GM06990 (cell line): ENCODE measurements at regions not wholly inside any gene's neighbourhood (a gene's known extent, or its start where the extent isn't known, plus 50 kb on each side); places are given as distances from the start of the nearest gene placed in this dataset.

Source experiments
- DNase-seq: peaks from one replicate; pipeline ENCODE4 v3.0.0-alpha.2; 2011; ENCODE audit not compliant: insufficient read length; ENCODE audit errors: extremely low read depth
- H3K27me3 ChIP-seq: replicated peaks from 2 replicates; pipeline ENCODE4 v1.6.0; 2011; ENCODE audit warnings: low read length; ENCODE audit not compliant: control insufficient read depth, insufficient read depth
- H3K36me3 ChIP-seq: 2 replicates; pipeline ENCODE4 v1.5.1; 2011; ENCODE audit warnings: low read length; ENCODE audit not compliant: control insufficient read depth, insufficient read depth
- H3K4me3 ChIP-seq: replicated peaks from 2 replicates; pipeline ENCODE4 v1.5.1; 2011; ENCODE audit warnings: low read depth, mild to moderate bottlenecking, control low read depth, low read length
- TF ChIP-seq, protein P1 (sequence below): IDR thresholded peaks from 2 replicates; pipeline ENCODE4 v1.5.1; 2011; ENCODE audit warnings: low read length, control low read depth, mild to moderate bottlenecking, inconsistent platforms; ENCODE audit not compliant: insufficient read depth, poor library complexity, severe bottlenecking

DNA sequence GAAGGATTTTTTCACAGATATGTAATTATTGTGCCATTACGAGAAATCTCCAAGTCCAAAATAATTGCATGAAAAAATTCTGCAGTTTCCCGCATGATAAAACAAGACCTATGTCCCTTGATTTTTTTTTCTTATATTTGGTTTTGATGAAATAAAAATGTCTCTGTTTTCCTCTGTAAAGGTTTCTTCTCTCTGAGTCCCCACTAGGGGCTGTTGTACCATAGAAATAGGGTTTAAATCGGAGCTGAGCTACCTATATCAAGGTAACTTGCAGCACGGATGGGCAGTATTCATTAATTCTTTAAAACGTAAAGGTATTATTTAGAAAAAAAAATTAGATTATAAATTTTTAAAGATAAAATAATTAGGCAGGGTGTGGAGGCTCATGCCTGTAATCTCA, 66.6 kb upstream of the IGF1R start:
- Histone ChIP-seq H3K4me3 (no peak overlapping the region), H3K36me3 (no peaks in the 10 kb centered on the region), H3K27me3 (no peaks in the 10 kb centered on the region)
- TF ChIP-seq, protein P1, sequence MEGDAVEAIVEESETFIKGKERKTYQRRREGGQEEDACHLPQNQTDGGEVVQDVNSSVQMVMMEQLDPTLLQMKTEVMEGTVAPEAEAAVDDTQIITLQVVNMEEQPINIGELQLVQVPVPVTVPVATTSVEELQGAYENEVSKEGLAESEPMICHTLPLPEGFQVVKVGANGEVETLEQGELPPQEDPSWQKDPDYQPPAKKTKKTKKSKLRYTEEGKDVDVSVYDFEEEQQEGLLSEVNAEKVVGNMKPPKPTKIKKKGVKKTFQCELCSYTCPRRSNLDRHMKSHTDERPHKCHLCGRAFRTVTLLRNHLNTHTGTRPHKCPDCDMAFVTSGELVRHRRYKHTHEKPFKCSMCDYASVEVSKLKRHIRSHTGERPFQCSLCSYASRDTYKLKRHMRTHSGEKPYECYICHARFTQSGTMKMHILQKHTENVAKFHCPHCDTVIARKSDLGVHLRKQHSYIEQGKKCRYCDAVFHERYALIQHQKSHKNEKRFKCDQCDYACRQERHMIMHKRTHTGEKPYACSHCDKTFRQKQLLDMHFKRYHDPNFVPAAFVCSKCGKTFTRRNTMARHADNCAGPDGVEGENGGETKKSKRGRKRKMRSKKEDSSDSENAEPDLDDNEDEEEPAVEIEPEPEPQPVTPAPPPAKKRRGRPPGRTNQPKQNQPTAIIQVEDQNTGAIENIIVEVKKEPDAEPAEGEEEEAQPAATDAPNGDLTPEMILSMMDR, result peak; percentile 1
- no peak for DNase-seq

DNA sequence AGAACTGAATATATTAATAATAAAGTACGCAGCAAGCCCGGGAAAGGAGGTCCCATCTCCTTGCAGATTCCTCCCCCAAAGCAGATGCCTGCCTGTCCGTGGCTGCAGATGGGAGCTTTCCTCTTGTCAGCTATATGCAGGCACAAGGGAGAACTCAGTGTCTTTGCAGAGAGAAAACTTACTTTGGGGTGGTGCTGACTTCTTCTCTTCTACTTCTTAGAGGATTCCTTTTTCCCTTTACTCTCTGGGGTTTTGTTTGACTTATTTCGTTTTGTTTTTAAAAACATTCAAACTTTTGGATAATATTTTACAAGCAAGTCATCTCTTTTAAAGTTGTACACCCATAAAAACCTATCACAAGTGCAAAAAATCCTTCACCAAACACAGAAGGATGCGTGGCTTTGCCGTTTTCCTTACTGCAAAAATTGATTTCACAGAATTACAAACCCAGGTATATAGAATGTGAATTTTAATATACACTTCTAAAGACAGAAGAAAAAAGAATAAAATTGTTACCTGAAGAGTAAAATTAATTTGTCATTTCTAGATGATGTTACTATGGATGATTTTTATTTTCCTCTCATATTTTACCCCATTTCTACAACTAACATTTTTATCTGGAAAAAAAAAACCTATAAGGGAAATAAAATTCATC, 65.3 kb upstream of the IGF1R start:
- no peak for DNase-seq
- H3K27me3 ChIP-seq, result no peaks in the 10 kb centered on the region
- TF ChIP-seq, protein P1, result no peak
- H3K4me3 ChIP-seq, result no peak overlapping the region
- no peaks in the 10 kb centered on the region for H3K36me3 ChIP-seq

DNA sequence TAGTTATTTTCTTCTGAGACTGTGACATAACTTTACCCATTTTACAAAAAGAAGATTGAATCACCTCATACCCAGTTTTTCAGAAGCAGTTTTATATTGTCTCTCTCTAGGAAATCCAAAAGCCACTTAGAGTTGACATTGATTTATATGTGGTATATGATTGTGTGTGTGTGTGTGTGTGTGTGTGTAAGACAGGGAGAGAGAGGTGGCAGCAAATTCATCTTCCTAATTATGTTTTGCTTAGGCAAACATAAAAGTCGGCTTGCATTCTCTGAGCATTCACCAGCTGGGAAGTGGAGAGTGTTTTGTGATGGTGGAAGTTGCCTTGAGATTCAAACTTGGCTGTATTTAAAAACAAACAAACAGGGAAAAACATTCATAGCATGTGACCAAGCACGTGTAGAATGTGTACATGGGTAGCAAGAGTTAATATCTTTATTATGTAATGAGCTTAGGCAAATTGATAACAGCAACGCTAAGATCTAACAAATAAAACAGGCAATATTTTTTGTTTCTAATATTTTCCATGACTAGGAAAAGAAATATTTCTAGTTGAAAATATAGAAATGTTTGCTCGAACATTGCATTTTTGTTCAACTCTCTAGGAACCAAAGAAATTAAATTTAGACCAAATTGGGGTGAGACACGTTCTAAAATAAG, 64.4 kb upstream of the IGF1R start:
- no peak for DNase-seq
- TF ChIP-seq, protein P1, result no peak
- Histone ChIP-seq H3K4me3 (no peak overlapping the region), H3K27me3 (no peaks in the 10 kb centered on the region), H3K36me3 (no peaks in the 10 kb centered on the region)

DNA sequence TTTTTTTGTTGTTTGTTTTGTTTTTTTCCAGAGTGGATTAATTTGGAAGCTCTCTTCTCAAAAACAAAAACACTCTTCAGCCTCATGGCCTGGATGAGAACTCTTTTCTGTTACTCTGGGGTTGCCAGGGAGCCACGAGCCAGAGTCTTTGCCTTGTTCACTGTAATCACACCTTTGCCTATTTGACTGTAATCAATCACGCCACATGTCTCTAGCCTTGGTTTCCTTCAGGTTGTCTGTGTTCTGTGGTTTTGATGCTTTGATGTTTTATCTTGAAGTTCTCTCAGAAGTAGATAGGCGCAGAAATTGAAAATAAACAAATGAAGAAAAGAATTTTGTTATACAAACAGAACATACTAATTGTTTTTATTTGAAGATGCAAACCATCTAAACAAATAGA, 62.3 kb upstream of the IGF1R start:
- H3K27me3 ChIP-seq, result no peaks in the 10 kb centered on the region
- no peaks in the 10 kb centered on the region for H3K36me3 ChIP-seq

DNA sequence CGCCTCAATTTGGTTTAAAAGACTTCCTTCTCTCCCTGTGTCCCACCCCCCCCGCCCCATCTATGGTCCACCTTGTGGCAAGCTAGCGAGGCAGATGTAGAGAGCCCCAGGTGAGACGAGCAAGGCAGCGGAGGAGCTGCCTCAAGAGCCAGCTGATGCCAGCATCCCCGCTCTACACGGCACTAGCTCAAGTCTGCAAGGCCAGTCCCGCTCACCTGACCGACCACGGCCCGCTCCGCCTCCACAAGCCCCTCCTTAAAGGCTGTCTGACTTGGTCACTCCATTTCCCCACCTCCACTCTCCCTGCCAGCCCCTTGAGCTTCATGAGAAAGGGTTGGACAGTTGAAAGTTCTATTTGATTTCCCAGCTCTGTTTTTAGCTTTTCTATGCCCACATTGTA, 56.2 kb upstream of the IGF1R start:
- TF ChIP-seq, protein P1, result no peak
- H3K4me3 ChIP-seq, result no peak overlapping the region
- no peak for DNase-seq
- H3K36me3 ChIP-seq, result no peaks in the 10 kb centered on the region
- H3K27me3 ChIP-seq, result no peaks in the 10 kb centered on the region; the same call in 1 of the 2 replicates

More for the DNA sequence above, 62.3 kb upstream of the IGF1R start:
- DNase-seq, result no peak
- H3K4me3 ChIP-seq, result no peak overlapping the region
- TF ChIP-seq, protein P1, result no peak
